Calu3 (cell line): ENCODE measurements at regions not wholly inside any gene's neighbourhood (a gene's known extent, or its start where the extent isn't known, plus 50 kb on each side); places are given as distances from the start of the nearest gene placed in this dataset.
A peak's percentile ranks its signal among the peaks of the same experiment; 100 is the strongest.

Source experiments
- BruUV-seq: library from RNA; stranded (reverse); fragments of 400-500 nt; replicated peaks from 2 replicates; lab custom pipeline; 2021; lab: Mats Ljungman, UMichigan
- CTCF ChIA-PET: fragments of 300-600 bp; sonication (Branson Sonifier 250); formaldehyde crosslinking; loops from one replicate; lab custom pipeline; 2022; ENCODE audit warnings: antibody characterized with exemption; lab: Charles Lee
- DNase-seq: peaks from one replicate; pipeline ENCODE4 v3.0.0; 2022
- H3K27ac Mint-ChIP-seq: one replicate; pipeline ENCODE4 v1.8.0; 2022; ENCODE audit warnings: mixed read lengths; ENCODE audit not compliant: unreplicated experiment
- H3K27me3 Mint-ChIP-seq: one replicate; pipeline ENCODE4 v1.8.0; 2022; ENCODE audit warnings: mixed read lengths; ENCODE audit not compliant: unreplicated experiment
- H3K36me3 Mint-ChIP-seq: one replicate; pipeline ENCODE4 v1.8.0; 2022; ENCODE audit warnings: mild to moderate bottlenecking, moderate library complexity, mixed read lengths; ENCODE audit not compliant: insufficient read depth, unreplicated experiment
- H3K4me1 Mint-ChIP-seq: one replicate; pipeline ENCODE4 v1.8.0; 2022; ENCODE audit warnings: mild to moderate bottlenecking, low read depth, mixed read lengths; ENCODE audit not compliant: unreplicated experiment
- H3K4me3 Mint-ChIP-seq: one replicate; pipeline ENCODE4 v1.8.0; 2022; ENCODE audit warnings: mild to moderate bottlenecking, low read depth, moderate library complexity, mixed read lengths; ENCODE audit not compliant: unreplicated experiment
- H3K9me3 Mint-ChIP-seq: one replicate; pipeline ENCODE4 v1.8.0; 2022; ENCODE audit warnings: low read depth, mixed read lengths; ENCODE audit not compliant: unreplicated experiment
- CTCF ChIP-seq: fragments of 200-600 bp; IDR thresholded peaks from one replicate; pipeline ENCODE4 v1.8.0; 2022; ENCODE audit warnings: antibody characterized with exemption; ENCODE audit not compliant: unreplicated experiment
- intact Hi-C: fragments of 100-400 bp; cut with micrococcal nuclease; formaldehyde crosslinking; loops from one replicate; pipeline ENCODE4 v1.10.0; 2022; ENCODE audit not compliant: unreplicated experiment

- intact Hi-C loops, result no loop called here
- CTCF ChIA-PET, result interaction anchor here (0.6 to 0.7 kb wide), 2 partner anchors 66 to 195 kb away, joined by 3 to 5 read pairs; no protein-coding TSS in a partner anchor
- Mint-ChIP-seq H3K27ac (no peak overlapping the region), H3K4me3 (no peak overlapping the region), H3K27me3 (no peaks in the 10 kb centered on the region), H3K9me3 (no peaks in the 10 kb centered on the region), H3K36me3 (no peaks in the 10 kb centered on the region), H3K4me1 (peaks cover 25% of the 10 kb centered on the region)
- TF ChIP-seq CTCF, result no peak
- BruUV-seq, result no TSS peak
- DNase-seq, result peak; percentile 35
These were observed 179.6 kb upstream of the DIO2 start for GRCh38 chr14:80390906-80391305.

- intact Hi-C loops, result no loop called here
- Mint-ChIP-seq H3K36me3 (no peaks in the 10 kb centered on the region), H3K27ac (peak overlapping the region; percentile 38), H3K9me3 (no peaks in the 10 kb centered on the region), H3K27me3 (no peaks in the 10 kb centered on the region), H3K4me3 (no peak overlapping the region), H3K4me1 (peaks cover 32% of the 10 kb centered on the region)
- peak; percentile 6 for DNase-seq
- CTCF ChIA-PET, result no interaction called here
- BruUV-seq, result no TSS peak
- TF ChIP-seq CTCF, result no peak
These were observed 177.8 kb upstream of the DIO2 start for GRCh38 chr14:80388980-80389711.

GRCh38 chr14:80387563-80387981 is 176.3 kb upstream of the DIO2 start:
- CTCF ChIA-PET, result no interaction called here
- Mint-ChIP-seq H3K36me3 (no peaks in the 10 kb centered on the region), H3K4me3 (no peak overlapping the region), H3K4me1 (peaks cover 32% of the 10 kb centered on the region), H3K9me3 (no peaks in the 10 kb centered on the region), H3K27me3 (no peaks in the 10 kb centered on the region), H3K27ac (no peak overlapping the region)
- intact Hi-C loops, result no loop called here
- no peak for TF ChIP-seq CTCF
- no peak for DNase-seq
- no TSS peak for BruUV-seq

GRCh38 chr14:80385336-80385735 is 174.0 kb upstream of the DIO2 start:
- no peak overlapping the region for H3K4me3 Mint-ChIP-seq
- no peaks in the 10 kb centered on the region for H3K27me3 Mint-ChIP-seq

More at GRCh38 chr14:80385336-80385735, 174.0 kb upstream of the DIO2 start:
- DNase-seq, result no peak
- intact Hi-C loops, result no loop called here
- H3K36me3 Mint-ChIP-seq, result no peaks in the 10 kb centered on the region
- no peak for TF ChIP-seq CTCF
- H3K9me3 Mint-ChIP-seq, result no peaks in the 10 kb centered on the region
- peaks cover 21% of the 10 kb centered on the region for H3K4me1 Mint-ChIP-seq
- H3K27ac Mint-ChIP-seq, result no peak overlapping the region
- BruUV-seq, result no TSS peak
- CTCF ChIA-PET, result no interaction called here
